ENCODE measurements at regions not wholly inside any gene's neighbourhood (a gene's known extent, or its start where the extent isn't known, plus 50 kb on each side); places are given as distances from the start of the nearest gene placed in this dataset.

DNA sequence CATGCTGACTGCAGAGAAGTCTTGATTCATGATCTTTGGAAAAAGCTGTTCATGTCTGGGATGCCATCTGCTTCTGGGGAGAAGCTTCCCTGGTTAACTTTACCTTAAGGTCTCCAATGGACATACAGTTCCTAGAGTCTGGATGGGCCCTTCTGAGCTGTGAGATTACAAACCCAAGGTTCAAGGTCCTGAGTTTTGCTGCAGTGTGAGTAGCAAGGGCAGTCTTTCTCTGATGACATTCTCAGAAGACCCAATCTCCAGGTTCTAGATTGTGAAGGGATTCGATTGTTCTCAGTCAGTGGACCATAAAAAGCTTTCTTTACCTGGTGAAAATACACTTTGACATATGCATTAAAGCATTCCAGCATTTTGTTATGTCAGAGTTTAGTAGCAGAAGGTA is 179.2 kb downstream of the AASDH start:
- no peak for DNase-seq (ENCODE audit: low read depth in 2 of 2)

DNA sequence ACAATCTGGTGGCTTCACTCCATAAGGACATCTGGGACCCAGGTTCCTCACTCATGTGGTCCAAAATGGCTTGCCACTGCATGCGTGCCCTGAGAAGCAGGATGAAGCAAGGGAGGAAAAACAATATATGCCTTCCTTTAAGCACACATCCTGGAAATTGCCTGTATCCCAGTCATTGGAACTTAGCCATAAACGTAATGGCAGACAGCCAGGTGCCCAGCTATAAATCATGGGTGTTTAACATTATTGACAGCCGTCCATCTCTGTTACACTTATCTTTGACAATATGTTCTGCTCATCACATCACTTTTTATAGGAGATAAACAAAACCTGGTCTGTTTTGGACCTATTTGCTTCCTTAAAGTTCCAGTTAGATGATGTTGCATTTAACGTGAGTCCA is 181.0 kb downstream of the AASDH start:
- no peak for DNase-seq (ENCODE audit: low read depth in 2 of 2)

DNA sequence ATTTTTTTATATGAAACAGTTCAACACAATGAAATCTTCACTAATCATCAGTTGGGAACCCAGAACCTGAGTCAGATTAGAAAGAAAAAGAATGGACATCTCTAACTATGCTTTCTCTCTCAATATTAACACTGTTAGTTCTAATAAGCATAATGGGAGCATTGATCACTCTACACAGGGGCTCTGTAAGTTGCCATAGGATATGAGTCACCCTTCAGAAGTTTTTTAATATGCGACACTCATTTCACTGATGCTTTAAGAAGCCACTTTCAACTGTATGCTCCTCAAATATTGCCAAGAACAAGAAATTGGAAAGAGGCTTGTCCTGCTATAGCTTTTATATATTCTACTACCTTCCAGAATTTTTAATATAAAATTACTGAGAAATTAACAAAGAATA is 187.0 kb downstream of the AASDH start:
- no peak for DNase-seq (ENCODE audit: low read depth in 2 of 2)

DNA sequence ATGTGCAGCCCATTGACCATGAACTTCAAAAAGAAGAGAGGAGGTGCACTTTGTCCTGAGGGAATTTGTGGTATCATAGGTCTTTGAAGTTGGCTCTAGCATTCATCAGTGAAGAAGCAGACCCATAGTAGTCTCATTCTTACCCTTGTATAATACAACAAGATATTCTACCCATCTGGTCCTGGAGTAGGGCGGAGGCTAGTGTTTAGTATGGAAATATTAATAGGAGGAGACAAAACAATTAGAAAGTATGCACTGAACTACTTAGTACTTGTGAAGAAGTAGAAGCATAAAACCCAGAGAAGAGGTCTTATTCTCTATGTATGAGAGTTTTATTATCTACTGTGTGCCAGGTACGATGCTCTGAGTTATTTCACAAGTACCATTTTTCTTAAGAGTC is 189.0 kb downstream of the AASDH start:
- no peak for DNase-seq (ENCODE audit: low read depth in 2 of 2)

DNA sequence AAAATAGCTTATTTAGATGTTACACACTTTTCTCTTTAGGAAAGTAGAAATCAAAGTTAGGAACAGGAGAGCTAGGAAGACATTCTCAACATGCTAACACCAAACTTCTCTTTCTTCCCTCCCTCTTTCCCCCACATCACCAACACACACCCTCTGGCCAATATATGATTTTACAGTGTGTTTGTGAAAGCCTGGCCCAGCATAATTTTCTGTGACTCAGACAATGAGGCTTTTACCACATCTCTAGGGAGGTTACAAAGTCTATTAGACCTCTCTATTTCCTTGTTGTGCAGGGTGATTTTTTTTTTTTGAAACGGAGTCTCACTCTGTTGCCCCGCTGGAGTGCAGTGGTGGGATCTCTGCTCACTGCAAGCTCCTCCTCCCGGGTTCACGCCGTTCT is 189.9 kb downstream of the AASDH start:
- DNase-seq (ENCODE audit: low read depth in 2 of 2) = no peak

DNA sequence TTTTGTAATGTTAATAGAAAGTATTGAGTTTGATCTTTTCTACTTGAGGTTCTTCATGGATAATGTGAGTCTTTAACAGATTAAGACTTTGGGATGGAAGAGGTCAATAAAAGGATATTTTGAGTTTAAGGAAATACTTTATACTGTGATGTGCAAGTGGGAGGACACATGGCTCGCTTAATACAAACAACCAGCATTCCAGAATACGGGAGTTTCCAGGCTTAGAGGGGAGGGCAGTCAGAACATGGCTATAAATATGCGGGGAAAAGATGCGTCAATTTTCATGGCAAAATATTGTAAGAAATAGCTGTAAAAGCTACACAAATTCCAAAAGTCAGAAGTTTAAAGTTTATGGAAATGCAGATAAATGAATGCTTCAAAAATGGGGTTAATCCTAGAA is 192.3 kb downstream of the AASDH start:
- DNase-seq (ENCODE audit: low read depth in 2 of 2) = no peak

DNA sequence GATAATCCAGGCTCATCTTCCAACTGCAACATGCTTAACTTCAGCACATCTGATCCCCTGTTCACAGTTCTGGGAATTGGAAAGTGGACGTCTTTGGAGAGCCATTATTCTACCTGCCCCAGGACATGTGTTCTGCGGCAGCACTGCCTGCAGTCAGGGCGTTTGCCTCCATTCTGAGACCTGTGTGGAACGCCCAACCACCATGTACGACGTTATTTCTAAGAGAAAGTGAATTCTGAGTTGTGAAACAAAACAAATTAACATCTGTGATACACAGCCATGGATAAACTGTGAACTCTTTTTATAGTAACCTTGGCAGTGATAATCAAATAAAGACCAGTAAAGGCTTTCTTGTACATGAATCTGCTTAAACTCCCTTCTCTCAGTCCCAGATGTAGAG is 195.8 kb downstream of the AASDH start:
- no peak for DNase-seq (ENCODE audit: low read depth in 2 of 2)

DNA sequence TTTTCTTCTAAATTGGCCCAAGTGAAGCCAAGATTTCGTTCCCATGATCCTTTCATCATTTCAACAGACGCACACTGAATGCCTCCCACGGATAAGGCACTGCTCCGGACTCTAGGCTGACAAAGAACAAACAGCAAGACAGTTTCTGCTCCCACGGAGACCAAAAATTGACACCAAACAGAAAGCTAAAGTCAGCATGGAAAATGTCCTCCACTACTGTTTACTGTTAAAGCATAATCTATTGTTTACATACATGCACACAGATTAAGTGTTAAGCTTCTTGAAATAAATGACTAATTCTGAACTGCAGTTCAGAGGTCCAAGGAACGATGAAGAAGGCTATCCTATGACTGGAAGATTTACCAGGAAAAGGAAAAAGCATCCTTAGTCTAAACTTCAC is 199.6 kb downstream of the AASDH start:
- DNase-seq (ENCODE audit: low read depth in 2 of 2) = no peak

DNA sequence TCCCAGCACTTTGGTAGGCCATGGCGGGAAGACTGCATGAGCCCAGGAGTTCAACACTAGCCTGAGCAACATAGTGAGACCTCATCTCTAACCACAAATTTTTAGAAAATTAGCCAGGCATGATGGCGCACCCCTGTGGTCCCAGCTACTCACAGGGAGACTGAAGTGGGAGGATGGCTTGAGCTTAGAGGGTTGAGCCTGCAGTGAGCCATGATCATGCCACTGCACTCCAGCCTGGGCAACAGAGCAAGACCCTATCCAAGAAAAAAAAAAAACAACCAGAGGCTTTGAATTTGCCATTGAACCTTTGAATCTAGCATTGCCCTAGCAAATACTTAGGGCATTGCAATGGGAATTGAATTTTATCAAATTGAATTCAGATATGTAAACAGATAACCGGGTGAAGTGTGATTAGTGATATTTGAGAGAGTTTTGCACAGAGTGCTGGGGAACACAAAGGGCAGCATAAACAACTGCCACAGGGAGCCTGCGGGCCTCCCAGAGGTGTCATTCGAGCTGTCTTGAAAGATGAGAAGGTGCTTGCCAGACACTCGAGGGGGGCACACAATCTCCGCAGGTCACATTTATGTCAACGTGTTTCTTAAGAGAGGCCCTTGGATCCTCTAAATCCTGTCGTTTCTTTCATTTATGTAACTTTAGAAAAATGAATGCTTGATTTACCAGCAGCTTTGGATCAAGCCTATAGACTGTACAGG is 200.3 kb downstream of the AASDH start:
- DNase-seq (ENCODE audit: low read depth in 2 of 2) = no peak

DNA sequence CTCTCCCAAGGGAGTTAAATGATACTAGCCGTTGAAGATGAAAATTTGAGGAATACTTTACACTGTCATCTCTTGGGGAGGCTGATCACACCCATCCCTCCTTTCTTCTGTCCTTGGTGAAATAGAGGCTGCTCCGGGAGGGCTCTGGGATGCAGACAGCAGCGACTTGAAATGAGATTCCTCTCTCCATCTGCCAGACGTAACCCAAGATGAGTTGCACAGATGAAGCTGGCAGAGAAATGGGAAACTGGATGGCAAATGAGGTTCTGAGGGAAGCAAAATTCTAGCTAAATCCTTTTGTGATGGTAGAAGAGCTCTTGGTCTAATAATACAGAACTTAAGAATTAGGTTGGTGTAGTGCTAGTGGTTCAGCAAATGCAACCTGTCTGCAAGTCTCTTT is 201.4 kb downstream of the AASDH start:
- DNase-seq (ENCODE audit: low read depth in 2 of 2) = no peak

DNA sequence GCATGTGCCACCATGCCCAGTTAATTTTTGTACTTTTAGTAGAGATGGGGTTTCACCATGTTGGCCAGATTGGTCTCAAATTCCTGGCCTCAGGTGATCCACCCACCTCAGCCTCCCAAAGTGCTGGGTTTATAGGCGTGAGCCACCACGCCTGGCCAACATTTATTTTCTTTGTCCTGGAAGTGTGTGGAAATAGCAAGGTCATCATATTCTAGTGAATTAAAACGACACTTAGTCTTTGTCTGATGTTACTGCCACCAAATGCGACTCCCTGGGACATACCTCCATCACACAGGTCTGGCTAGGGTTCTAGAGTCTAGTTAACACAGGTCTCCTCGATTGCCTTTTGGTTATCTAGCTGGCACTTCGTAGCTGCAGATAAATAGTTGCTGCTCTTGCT is 203.1 kb downstream of the AASDH start:
- DNase-seq (ENCODE audit: low read depth in 2 of 2) = no peak

DNA sequence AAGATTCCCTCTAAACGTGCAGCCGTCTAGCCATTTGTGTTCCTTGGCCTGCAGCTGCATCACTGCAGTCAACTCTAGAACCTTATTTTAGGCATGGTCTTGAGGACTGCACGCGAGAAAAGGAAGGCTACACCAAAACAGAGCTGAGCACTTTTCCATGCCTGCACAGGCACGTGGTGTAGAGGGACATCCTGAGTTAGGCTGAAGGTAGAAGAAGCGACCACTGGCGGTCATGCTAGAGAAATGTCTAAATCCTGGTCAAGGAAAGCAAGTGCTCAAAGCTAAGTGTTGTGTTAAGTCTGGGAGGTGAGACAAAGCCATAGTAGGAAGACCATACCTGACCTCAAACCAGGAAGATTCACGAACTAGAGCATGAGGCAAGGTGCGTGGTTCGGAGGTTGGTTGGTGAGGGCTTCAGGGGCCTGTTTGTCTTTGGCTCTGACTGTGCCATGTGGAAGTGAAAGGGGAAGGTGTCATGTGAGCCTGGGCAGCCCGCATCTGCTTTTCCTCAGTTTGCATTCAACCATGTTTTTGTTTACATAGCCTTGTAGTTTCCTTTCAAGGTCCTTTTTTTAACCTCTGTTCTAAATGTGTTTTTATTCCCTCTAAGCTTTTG is 203.8 kb downstream of the AASDH start:
- DNase-seq (ENCODE audit: low read depth in 2 of 2) = no peak

DNA sequence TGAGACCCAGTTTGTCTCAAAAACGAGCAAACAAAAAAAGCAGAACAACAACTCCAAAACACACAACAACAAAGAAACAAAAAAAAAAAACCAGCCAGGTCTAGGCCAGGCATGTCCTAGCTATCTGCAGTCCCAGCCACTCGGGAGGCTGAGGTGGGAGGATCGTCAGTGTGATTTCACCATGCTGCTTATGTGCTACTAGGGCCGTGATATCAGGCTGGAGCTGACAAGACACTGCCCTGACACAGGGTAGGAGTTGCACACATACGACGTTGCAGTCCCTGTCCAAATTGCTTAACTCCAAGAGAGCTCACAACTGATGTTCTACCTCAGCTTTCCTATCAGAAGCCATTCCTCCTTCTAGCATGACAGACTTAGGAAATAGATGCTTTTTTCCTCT is 204.9 kb downstream of the AASDH start:
- no peak for DNase-seq (ENCODE audit: low read depth in 2 of 2)

DNA sequence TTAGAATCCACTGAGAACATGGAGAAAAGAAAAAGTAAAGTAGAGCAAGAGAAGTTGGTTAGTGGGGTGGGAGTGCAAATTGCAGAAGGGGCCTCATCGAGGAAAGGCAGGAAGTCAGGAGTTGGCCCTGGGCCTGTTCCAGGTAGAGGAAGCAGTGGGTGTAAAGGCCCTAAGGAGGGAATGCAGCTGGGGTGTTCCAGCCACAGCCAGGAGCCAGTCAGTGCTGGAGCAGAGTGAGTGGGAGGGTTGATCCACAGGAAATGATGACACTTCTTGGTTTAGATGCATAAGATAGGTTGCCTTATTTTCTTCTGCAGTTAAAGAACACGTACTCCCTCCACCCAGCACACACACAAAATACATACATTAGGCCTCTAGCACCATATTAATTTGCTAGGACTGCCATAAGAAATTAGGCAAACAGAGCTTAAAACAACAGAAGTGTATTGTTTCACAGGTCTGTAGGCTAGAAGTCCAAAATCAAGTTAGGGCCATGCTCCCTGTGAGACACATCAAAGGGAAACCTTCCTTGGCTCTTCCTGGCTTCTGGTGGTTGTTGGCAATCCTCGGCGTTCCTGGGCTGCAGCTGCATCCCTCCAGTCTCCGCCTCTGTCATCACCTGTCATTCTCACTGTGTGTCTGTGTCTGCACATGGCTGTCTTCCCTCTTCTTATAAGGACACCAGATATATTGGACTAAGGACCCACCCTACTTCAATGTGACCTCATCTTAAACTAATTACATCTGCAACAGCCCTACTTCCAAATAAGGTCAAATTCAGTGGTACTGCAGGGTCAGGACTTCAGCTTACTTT is 205.9 kb downstream of the AASDH start:
- DNase-seq (ENCODE audit: low read depth in 2 of 2) = peak; percentile 2 to 3

DNA sequence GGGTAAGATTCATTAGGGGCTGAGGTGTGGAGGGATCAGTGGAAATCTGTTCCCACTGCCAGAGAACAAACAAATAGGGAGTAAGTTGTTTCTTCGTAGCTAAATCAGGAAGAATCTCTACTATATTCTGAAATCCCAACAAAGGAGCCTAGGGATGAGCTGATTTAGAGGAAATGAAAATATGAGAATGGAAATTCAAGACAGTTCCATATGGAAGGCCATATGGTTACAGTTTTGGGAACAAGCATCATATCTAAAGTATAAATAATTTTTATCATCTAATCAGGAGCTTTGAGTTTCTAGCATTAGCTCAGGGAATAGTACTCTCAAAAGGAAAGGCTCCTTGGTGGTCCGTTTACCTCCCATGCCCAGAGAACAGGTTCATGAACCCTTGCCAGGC is 218.2 kb downstream of the AASDH start:
- no peak for DNase-seq (ENCODE audit: low read depth in 2 of 2)

DNA sequence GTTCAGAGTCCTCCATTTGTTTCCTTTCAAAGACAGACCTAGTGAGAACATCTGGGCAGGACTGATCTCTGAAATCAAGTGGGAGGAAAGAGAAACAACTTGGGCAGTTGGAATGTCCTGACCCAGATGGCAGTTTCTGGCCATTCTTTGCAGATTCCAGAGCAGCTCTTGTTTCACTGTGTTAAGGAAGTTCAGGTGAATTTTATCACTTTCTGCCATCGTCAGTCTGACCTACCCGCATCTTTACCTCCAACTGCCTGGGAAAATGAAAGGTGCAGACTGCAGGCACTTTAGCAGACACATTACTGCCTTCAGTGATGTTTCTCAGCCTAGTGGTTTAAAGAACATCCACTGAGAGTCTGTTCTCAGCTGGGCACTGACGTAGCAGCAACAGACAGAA is 216.2 kb downstream of the CEP135 start:
- no peak for DNase-seq (ENCODE audit: low read depth in 2 of 2)

DNA sequence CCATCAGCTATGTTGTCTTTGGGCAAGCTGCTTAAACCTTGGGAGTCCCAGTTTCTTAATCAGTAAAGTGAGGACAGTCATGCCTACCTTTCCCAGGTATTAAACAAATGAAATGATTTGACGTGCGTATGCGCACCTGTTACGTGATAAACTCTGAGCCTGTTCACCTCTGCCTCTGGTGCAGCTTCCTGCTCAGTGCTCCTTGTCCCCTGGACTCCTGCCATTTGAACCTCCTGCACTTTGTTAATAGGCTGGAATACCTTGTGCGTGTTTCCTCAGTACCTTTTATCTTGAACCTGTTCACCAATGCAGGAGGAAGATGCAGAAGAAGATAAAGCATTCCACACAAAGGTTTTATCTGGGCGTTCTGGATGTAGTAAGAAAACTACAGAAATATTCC is 211.9 kb downstream of the CEP135 start:
- DNase-seq (ENCODE audit: low read depth in 2 of 2) = no peak

DNA sequence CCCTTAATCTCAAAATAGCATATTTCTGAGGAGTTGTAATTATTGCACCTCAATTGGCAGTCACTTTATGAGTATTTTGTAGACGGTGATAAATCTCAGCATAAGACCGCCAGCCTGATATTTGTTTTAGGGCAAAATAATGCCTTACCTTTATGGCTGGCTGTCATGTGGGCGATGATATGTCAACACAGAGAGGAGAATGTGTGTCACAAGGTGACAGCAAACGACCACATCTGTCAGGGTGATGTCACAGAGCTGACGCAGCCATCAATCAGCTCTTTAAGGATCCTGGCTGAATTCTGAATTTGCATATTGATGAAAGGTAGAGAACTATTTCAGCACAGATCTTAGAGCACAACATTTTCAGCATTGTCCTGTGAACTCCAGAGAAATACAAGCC is 209.7 kb downstream of the CEP135 start:
- DNase-seq (ENCODE audit: low read depth in 2 of 2) = no peak

DNA sequence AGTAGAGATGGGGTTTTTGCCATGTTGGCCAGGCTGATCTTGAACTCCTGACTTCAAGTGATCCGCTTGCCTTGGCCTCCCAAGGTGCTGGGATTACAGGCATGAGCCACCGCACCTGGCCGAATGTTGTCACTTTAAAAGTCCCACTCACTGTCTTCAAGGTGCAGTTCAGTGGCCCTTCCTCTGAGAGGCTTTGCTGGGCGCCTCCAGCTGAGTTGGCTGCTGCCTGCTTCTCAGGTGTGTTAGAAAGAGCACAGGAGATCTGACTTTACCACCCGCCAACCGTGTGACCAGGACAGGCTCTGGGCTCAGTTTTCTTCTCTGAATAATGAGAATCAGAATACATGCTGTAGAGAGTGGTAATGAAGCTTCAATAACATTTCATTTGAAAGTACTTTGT is 207.4 kb downstream of the CEP135 start:
- no peak for DNase-seq (ENCODE audit: low read depth in 2 of 2)

DNA sequence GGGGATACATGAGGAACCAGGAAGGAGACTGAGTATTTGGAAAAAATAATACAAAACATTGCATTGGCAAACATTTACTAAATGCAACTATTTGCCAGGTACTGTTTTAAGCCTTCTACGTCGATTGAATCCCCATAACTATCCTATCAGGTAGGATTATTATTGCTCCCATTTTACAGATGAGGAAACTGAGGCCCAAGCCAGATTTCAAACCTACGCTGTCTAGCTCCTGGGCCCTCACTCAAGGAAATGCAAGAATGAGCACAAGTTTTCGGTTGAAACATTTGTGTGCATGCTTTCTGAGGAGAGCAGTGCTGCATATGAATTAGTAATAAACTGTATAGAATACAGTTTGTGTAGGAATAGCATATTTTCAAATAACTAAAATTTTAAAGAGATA is 206.7 kb downstream of the CEP135 start:
- DNase-seq (ENCODE audit: low read depth in 2 of 2) = no peak

DNA sequence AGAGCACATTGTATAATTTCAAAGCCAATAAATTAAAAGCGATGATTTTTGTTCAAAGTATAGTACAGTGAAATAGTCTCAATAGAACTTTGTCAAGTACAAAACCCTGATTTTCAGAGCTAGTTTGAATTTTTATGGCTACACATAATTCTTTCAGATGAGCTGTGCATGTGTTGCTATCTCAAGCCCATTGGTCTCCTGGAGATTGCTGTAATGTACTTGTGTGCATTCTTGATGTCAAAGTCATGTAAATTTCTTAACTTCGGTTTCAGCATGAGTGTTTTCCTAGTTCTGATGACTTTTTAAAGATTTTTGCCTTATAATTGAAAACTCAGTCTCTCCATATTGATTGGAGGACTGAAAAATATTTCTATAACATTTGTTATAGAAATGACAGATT is 200.8 kb downstream of the CEP135 start:
- DNase-seq (ENCODE audit: low read depth in 2 of 2) = no peak

DNA sequence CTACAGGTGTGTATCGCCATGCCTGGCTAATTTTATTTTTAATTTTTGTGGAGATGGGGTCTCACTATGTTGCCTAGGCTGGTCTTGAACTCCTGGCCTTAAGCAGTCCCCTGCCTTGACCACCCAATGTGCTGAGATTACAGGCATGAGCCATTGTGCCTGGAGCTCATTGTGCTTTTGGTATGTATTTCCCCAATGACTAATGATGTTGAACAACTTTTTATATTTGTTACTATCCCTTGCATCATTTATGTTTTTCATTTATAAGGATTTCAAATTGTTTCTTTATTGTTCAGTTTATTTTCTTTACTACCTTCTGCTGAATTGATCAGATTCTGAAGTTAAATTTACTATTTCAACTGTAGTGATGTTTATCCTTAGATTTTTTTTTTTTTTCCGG is 199.7 kb downstream of the CEP135 start:
- no peak for DNase-seq (ENCODE audit: low read depth in 2 of 2)

DNA sequence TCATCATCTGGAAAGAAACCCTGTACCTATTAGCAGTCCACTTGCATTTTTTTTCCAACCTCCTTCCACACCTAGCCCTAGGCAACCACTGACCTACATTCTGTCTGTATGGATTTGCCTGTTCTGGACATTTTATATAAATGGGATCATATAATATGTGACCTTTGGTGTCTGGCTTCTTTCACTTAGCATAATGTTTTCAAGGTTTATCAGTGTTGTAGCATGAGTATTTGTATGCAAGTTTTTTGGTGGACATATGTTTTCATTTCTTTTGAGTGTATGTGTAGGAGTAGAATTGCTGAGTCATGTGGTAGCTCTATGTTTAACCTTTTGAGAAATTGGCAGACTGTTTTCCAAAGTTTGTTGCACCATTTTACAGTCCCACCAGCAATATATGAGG is 198.6 kb downstream of the CEP135 start:
- DNase-seq (ENCODE audit: low read depth in 2 of 2) = no peak
